Right kidney (tissue), 1 donor: ENCODE measurements at regions not wholly inside any gene's neighbourhood (a gene's known extent, or its start where the extent isn't known, plus 50 kb on each side); places are given as distances from the start of the nearest gene placed in this dataset.
"Not testable (repeated sequence)": the region's sequence is repeated elsewhere in the genome, so short reads cannot be mapped to it uniquely, and the experiment has no call there.

Experiments used
- DNase-seq: peaks from one replicate; pipeline ENCODE4 v3.0.0-alpha.2; 2016

DNA sequence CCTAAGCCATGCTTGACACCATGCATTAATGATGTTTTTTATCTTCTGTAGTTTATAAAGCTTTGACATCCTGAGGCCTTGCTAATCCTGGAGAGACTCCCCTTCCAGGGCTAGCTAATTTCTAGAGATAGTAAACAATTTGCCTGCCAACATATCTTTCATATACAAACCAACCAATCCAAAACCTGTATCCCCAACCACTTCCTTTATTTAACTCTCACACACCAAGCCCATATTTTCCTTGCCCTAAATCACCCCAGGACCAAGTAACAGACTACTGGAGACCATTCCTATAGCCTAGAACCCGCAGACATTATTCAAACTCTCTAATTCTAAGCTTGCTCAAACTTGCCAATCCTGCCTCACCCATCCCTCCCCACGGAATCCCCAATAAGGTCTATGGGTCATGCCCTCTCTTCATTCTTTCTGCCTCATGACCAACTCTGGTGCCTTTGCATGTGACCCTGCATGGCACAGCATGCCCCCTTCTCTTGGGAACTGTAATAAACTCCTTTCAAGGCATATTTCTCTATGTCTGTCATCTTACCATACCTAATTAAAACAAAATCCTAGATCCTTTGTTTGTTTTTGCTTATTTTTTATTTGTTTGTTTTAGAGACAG, 116.6 kb upstream of the CACUL1 start:
- DNase-seq: no peak

DNA sequence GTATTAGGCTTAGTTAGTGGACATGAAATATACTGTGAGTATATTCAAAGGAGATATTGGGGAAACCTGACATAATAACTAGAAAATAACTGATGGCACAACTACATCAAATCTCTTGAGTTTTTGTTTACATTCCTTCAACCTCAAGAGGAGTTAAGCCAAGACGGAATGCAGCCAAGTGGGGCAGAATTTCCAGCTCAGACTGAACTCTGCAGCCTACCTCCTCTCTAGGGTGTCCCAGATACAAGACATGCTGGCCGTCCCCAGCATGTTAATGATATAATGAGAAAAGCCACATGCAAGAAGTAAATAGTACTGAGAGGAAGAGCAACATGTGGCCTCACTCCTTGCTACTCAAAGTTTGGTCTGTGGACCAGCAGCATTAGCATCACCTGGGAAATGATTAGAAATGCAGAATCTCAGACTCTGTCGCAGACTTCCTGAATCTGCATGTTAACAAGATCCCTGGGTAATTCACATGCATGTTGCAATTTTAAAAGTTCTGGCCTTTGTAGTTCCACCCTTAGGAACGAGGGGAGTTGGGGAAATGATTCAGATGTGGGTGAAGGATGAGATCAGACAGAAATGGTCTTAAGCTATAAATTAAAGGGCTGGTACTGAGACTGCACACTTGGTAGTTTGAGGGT, 118.4 kb upstream of the CACUL1 start:
- no peak for DNase-seq

DNA sequence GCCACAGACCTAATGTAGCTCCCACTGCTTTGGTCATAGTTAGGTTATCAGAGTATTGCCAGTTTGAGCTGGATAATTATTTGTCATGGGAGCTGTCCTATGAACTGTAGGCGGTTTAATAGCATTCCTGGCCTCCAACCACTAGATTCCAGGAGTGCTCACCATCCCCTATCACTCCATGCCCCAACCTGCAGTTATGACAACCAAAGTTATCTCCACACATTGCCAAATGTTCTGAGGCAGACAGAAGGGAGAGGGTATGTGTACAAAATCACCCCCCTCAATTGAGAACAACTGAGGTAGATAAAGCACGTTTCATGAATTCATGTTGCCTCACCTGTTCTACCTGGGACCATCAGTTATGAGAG, 119.0 kb upstream of the CACUL1 start:
- DNase-seq: no peak

DNA sequence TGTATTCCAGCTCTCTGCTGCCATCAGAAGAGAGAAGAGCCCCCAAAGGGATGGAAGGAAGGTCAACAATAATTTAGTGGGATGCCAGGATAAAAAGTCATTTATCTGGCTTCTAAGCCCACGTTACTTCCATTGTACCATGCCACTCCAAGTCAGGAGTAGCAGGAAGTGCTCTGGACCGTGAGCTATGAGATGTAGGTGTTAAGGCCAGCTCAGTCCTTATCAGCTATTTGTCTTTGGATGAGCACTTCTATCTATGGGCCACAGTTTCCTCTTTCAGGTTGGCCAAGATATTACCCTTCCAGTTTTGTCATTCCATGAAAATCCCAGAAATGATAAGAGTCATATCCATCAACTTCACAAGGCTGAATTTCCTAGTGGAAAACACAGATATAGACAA, 119.4 kb upstream of the CACUL1 start:
- DNase-seq: no peak

DNA sequence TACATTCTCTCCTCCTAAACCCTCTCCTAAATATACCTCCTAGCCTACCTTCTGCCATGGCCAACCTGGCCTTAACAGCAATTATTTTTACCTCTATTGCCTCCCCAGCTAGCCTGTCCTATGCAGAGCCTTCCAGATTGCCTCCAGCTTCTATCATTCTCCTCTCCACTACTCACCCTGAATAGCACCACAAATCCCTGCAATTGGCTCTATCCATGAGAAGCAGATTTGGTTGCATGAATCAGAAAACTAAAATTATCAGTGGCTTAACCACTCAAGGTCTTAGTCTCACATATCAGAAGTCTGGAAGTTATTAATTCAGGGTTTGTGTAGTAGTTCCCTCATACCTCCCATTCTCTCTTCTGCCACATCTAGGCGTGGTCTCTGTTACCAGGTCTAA, 120.3 kb upstream of the CACUL1 start:
- no peak for DNase-seq

DNA sequence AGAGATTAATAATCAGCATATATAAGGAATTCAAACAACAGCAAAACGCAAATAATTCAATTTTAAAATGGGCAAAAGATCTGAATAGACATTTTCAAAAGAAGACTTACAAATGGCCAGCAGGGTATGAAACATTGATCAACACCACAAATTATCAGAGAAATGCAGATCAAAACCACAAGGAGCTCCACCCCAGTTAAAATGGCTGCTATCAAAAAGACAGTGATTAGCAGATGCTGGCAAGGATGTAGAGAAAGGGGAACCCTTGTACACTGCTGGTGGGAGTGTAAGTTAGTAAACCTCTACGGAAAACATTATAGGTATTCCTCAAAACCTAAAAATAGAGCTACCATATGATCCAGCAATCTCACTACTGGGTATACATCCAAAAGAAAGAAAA, 128.0 kb upstream of the CACUL1 start:
- DNase-seq: no peak

DNA sequence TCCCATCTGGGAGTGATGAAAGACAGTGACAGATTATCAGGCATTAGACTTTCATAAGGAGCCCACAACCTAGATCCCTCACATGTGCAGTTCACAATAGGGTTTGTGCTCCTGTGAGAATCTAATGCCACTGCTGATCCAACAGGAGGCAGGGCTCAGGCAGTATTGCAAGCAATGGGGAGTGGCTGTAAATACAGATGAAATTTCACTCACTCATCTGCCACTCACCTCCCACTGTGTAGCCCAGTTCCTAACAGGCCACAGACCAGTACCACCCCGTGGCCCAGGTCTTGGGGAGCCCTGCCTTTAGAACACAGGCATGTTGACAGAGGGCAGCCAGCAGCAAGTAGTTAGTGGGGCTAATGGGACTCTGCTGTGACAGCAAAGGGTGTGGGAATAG, 137.3 kb upstream of the NANOS1 start:
- DNase-seq: no peak

DNA sequence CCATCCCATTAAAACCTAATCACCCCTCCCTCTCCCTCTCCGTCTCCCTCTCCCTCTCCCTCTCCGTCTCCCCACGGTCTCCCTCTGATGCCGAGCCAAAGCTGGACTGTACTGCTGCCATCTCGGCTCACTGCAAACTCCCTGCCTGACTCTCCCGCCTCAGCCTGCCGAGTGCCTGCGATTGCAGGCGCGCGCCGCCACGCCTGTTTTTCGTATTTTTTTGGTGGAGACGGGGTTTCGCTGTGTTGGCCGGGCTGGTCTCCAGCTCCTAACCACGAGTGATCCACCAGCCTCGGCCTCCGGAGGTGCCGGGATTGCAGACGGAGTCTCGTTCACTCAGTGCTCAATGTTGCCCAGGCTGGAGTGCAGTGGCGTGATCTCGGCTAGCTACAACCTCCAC, 134.6 kb upstream of the NANOS1 start:
- DNase-seq: not testable (repeated sequence)

DNA sequence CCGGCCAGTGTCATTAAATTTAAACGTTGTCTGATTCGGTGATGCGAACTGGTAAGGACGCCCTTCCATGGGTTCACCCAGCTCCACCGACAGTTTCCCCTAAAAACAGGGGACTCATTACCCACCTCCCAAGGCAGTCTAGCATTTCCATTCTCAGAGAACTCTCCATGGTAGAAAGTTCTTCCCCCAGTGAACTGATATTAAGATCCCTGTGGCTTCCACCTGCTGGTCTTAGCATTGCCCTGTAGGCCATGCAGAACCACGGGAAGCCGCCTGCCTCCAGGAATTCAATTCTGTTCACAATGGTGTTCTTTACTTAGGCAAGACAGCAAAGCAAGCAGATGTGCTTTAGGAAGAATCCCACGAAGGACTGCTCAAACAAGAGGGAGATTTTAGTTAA, 128.9 kb upstream of the NANOS1 start:
- no peak for DNase-seq

DNA sequence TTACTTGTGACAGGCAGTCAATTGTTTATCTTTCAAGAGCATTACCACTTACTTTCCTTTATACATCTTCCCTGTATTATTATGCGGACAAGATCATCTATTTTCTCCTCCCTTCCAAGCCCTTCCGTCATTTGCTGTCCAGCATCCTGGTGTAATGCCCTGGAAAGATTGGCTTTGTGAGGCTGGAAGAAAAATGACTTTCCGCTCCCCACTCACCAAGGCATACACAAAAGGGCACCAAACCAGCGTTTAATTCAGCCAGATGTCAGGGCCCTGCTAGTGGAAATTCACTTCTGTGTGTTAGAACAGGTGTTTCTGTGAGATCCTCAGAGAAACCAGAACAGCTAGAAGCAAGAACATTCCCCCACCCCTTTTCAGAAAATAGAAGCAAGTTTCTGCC, 128.1 kb upstream of the NANOS1 start:
- DNase-seq: no peak

DNA sequence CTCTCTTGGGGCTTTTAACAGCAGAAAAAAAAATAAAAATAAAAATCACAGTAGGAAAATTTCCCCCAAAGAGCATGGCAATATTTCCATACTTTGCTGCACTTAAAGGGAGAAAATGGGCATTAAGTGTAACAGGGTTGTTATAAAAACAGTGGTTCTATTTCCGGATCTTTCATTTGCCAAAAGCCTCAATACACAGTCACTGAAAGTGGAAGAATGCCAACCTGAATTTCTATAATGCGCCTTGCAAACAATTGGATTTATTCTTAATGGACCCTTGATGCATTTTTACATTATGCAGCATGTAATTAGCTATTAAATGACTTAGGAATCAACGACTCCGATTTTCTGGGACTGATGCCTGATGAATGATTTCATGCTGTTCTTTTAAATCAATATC, 127.6 kb upstream of the NANOS1 start:
- no peak for DNase-seq

DNA sequence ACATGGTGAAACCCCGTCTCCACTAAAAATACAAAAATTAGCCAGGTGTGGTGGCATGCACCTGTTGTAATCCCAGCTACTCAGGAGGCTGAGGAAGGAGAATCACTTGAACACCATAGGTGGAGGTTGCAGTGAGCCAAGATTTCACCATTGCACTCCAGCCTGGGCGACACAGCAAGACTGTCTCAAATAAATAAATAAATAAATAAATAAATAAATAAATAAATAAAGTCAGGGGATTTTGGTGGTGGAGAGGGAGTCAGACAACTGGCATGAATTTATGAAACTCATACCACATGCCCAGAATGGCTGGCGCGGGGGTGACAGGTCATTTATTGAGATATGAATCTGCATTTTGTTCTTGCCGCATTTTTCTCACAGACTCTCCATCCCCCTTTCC, 126.9 kb upstream of the NANOS1 start:
- not testable (repeated sequence) for DNase-seq

DNA sequence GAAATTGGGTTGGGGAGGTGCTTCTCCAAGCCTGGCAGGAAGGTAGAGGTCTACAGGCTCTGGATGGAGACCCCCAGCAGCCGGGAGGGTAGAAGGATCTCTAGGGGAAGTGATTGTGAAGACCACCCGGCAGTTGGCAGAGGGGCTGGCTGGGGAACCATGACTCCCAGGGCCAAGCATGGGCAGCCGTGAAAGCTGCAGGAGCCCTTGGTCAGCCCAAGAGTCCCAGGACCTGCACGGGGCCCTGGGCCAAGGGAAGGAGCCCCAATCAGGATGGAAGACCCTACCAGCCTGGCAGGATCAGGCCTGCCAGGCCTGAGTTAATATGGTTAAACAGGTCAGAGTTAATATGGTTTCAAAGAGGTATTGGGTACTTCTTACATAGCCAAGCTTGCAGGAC, 126.3 kb upstream of the NANOS1 start:
- no peak for DNase-seq

DNA sequence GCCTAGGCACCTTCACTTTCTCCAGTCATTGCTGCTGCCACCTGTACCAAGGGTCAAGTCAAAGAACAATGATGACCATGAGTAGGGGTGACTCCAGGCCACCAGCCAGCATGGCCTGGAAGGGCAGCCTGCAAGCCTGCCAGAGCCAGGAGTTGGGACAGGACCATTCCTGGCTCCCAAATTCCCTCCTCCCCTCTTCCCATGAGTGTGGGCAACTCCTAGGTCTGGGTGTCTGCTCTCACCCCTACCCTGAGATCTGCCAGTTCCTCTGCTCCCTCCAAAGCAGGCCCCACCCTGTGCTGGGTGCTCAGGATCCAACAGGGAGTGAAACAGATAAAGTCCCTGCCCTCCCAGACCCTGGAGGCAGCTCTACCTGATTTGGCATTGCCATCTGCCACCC, 125.8 kb upstream of the NANOS1 start:
- DNase-seq: no peak

DNA sequence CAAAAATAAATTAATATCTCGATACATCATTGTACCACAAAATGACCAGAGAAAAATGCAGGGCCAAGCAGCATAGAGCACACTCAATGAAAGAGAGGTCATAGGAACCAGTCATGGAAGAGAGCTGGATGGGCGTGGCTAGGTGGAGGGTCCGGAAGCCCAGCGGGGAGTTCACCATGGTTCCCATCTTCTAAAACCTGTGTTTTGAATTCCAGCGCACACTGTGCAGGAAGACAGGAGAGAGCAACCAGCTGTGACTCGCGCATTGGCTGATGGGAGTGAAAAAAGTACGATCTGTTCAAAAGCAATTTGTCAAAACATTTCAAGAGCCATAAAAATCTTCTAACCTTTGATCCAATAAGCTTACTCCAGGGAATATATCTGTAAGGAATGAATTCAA, 125.2 kb upstream of the NANOS1 start:
- no peak for DNase-seq

DNA sequence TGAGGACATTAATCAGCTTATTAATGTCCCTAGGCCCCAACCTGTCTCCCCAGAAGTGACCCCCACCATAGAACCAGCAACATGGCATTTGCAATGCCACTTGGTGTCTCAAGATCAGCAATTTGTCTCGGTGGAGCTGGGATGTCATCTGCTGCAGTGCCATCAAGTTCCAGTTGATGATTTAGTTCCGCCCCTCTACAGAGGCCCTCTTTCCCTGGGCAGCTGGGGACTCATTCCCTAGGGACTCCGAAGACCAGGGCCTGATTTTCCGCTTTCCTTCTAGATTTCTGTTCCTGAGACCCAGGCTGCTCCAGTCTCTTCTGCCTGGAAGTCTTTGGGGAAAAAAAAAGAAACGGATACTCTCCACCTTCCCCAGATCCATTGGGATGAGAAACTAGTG, 122.5 kb upstream of the NANOS1 start:
- DNase-seq: no peak

DNA sequence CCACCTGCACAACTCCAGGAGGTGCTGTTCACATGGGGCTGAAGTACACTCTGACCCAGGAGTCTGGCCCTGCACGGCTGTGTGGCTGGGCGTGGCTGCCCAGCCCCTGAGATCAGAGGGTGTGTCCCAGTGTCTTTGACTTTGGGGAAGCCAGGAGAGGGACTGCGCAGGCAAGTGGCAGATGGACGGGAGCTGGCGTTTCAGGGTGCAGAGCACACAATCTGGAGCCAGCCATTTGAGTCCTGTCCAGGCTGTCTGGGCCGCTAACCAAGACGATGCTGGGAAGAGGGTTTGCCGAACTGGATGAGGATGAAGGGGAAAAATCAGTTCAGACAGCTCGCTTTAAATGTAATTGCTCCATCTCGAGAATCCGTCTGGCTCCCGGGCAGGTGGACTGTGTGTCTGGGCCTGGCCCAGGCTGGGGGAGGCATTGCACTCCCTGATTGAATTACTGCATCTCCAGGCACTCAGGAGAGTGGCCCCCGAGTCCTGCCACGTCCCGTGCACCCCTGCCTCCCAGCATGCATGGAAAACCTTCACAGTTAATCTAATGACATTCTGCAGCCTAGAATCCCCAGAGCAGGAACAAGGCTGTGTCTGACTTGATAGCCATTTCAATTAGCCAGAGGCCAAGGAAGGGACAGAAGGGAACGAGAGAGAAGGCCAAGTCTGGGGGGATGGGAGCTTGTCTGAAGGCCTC, 120.8 kb upstream of the NANOS1 start:
- DNase-seq: no peak

DNA sequence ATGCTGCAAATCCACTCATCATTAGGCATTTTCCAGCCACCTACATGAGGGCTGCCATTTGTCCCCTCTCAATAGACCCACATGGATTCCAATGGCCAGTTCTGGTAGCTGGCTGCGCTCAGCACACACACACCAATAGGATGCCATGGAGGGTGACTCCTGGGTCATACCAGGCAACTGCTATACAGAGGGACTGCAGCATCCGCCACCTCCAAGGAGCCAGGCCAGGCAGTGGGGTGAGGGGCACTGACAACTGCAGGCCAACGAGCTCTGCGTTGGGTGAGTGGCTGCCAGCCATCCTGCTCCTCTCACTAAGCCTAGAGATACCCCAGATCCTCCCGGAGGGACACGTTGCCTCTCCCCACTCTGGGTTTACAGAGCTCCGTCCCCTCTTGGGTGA, 118.8 kb upstream of the NANOS1 start:
- no peak for DNase-seq

DNA sequence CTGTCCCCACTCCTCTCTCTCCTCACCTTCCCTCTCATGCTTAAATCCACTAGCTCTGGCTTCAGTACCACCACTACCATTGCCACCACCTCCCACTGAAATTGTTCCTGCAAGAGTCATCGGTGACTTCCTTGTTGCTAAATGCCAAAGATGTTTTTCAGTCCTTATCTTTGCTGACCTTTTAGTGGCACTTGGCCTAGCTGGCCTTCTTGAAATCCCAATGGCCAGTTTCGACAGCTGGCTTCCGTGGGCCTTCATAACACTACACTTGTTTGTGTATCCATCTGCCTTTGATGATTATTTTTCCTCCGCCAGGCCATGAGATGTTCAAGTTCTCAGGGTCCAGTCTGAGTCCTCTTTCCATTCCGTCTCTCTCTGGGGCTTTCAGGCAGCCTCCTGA, 118.2 kb upstream of the NANOS1 start:
- no peak for DNase-seq

DNA sequence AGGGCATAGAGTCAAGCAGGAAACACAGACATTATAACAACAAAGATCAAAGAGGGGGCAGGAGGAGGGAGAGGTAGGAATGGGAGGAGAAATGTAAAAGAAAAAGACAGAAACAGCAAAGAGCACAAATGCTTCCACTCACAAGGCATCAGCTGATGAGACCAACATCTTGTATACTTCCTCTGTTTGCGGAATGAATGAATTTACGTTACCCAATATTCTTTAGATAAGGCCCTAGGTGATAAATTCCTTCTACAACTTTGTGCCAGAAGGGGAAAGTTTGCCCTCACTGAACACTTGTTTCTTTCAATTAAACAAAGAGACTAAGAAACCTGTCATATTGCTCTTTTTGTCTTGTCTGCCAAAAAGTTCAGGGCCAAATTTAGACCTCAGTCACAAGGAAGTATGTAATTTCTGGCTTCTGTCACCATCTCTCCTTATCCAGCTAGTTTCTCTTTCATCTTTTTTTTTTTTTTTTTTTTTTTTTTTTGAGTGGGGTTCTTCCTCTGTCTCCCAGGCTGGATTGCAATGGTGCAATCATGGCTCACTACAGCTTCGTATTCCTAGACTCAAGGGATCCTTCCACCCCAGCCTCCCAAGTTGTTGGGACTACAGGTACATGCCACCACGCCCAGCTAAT, 116.4 kb upstream of the NANOS1 start:
- no peak for DNase-seq

DNA sequence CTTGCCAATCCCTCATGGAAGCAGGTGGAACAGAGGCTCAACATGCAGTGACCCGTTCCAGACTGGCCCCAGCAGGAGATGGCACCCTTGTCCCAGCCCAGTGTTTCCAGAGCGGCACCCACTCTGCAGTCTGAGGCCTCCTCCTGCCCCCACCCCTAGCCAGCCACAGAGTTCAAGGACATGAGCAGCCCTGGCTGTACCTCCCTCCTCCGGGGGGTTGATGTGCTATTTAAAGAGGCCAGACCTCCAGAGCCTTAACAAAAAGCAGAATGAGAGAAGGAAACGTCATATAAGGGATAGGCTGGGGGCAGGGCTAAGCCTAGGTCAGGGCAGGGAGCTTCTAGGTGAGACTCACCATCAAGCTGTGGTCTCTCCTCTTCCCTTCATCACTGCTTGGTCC, 115.7 kb upstream of the NANOS1 start:
- DNase-seq: no peak

DNA sequence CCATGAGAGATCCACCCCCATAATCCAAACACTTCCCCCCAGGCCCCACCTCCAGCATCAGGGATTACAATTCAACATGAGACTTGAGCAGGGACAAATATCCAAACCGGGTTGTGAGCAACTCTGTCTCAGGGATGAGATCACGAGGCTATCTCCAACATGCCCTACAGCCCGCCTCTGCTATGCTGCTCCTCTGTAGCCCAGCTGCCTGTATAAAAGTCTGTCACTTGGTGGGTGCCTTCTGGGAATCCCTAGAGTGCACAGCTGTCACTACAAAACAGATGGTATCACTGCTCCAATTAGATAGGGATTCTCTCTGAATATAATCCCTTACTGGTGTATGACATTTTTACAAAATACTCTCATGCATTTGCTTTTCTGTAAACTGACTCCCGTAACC, 114.9 kb upstream of the NANOS1 start:
- DNase-seq: no peak

DNA sequence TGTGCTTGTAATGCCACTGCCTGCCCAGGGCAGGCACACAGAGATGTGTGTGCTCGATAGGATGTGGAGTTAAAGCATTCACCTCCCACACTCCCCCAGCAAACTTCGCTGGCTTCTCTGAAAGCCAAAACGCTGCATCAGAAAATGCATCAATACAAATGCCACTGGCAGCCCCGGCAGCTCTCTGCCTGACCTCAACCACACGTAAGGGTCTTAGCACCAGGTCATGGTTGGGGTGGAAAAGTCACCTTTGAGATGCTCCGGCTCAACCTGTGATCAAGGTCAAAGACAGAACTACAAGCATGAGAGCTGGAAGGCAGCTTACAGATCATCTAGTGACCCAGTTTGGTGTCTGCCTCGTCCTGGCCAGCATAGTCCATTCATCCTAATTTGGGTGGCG, 114.4 kb upstream of the NANOS1 start:
- DNase-seq: no peak

DNA sequence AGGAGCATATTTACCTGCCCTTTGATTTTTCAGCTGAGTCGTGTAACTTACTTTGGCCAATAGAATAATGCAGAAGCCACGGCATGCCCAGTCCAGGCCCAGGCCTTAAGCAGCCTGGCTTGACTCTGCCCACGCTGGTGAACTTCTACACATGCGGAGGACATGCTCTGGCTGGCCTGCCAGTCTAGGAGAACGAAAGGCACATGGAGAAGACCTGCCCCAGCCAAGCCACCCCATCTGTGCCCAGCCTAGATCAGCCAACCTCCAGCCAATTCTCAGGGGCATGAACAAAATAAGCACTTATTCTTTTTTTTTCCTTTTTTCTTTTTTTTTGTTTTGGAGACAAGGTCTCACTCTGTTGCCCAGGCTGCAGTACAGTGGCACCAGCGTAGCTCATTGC, 112.7 kb upstream of the NANOS1 start:
- no peak for DNase-seq
